Mucosa of rectum (tissue), 2 donors: ENCODE measurements at regions not wholly inside any gene's neighbourhood (a gene's known extent, or its start where the extent isn't known, plus 50 kb on each side); places are given as distances from the start of the nearest gene placed in this dataset.

ENCODE experiments used
- H3K27ac ChIP-seq, 2 donors: one replicate each; pipeline ENCODE4 v1.7.0; 2013; ENCODE audit warnings: inconsistent platforms in 2 of 2, low read depth in 2 of 2, low read length in 2 of 2
- H3K27me3 ChIP-seq, 2 donors: one replicate each; pipeline ENCODE4 v1.7.0; 2013; ENCODE audit warnings: low read length in 2 of 2; ENCODE audit not compliant: control insufficient read depth in 2 of 2, insufficient read depth in 2 of 2
- H3K36me3 ChIP-seq, 2 donors: one replicate each; pipeline ENCODE4 v1.7.0; 2013; ENCODE audit warnings: low read length in 2 of 2; ENCODE audit not compliant: control insufficient read depth in 2 of 2, insufficient read depth in 2 of 2
- H3K4me1 ChIP-seq, 2 donors: one replicate each; pipeline ENCODE4 v1.7.0; 2013; ENCODE audit warnings: low read length in 2 of 2, mild to moderate bottlenecking in 1 of 2; ENCODE audit not compliant: control insufficient read depth in 2 of 2, insufficient read depth in 2 of 2
- H3K4me3 ChIP-seq, 2 donors: one replicate each; pipeline ENCODE4 v1.7.0; 2013; ENCODE audit warnings: low read length in 2 of 2
- H3K9ac ChIP-seq, 2 donors: one replicate each; pipeline ENCODE4 v1.7.0; 2013; ENCODE audit warnings: low read length in 2 of 2, low read depth in 1 of 2, mild to moderate bottlenecking in 1 of 2
- H3K9me3 ChIP-seq, 2 donors: one replicate each; pipeline ENCODE4 v1.7.0; 2013; ENCODE audit warnings: low read length in 2 of 2; ENCODE audit not compliant: control insufficient read depth in 2 of 2
- donor health status: healthy.
- donor health status: Normal muscosa, but diverticular disease.

DNA sequence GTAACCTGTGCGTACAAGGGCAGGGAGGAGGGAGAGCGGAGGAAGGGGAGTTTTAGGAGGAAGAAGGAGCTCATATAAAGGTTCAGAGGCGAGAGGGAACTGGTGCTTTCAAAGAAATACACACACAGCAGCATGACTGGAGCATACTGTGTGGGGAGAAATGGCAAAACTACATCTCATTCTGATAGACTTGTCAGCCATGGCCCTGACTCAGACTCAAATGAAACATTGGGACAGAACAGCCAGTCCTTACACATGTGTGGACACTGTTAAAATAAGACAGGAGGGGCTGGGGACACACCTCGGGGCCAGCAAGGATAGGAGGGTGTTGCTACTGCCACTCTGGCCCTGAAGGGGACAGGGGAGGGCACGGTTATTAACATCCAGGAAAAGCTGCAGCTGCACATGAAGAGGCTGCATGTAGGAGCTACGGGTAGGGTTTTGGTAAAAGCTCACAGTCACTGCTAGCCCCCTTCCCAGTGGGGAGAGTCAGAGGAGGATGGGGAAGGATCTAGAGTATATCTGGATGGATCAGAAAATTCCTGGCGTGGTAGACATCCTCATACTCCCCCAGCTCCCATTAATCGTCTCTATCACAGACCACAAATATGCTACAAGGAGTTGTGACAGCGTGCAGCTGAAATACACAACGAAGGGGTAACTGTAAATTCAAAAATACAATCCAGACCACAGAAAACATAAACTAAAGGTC is 110.5 kb downstream of the GATA6 start:
- Histone ChIP-seq H3K9ac (no peak overlapping the region), H3K27me3 (no peaks in the 10 kb centered on the region), H3K4me1 (peaks cover 12 to 17% of the 10 kb centered on the region in 2 donors), H3K4me3 (no peak overlapping the region), H3K36me3 (no peaks in the 10 kb centered on the region), H3K9me3 (no peaks in the 10 kb centered on the region), H3K27ac (no peak overlapping the region)

DNA sequence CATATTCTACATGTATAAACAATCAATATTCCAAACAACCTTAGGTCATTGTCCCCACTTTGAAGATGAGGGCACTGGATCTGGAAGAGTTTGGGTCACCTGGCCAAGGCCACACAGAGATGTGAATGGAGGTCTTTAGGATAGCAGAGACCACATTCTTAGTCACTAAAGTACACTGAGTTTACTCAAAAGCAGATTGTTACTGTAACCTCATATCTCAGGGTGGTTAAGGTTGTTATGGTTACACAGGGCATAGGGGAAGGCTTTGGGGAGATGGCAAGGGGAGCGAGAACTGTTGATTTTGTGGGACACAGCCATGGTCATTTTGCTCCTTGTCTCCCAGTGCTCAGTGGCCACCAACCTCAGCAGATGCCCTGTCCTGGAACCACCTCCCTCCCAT is 109.4 kb downstream of the GATA6 start:
- Histone ChIP-seq H3K27me3 (no peaks in the 10 kb centered on the region), H3K4me1 (peaks cover 12 to 15% of the 10 kb centered on the region in 2 donors), H3K36me3 (no peaks in the 10 kb centered on the region), H3K27ac (no peak overlapping the region), H3K9ac (no peak overlapping the region), H3K9me3 (no peaks in the 10 kb centered on the region), H3K4me3 (no peak overlapping the region)

DNA sequence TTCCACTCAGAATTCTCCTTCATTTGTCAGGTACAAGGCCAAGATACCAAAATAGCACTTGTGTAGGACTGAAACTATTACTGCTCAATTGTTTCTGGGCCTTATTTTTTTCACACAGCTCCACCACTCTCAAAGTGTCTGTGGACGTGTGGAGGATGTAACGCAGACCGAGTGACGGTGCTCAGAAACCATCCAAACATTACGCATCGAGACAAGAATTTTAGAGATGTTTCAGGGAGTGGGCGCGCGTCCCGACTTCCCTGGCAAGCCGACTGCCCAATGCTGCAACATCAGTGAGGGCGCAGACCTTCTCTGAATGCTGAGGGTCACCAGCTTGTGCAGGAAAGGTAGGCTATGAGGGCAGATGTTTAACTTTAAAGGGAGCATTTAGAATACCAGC is 108.4 kb downstream of the GATA6 start:
- no peak overlapping the region for H3K27ac ChIP-seq
- peaks cover 6 to 8% of the 10 kb centered on the region in 2 donors for H3K4me1 ChIP-seq
- no peak overlapping the region for H3K9ac ChIP-seq
- no peaks in the 10 kb centered on the region for H3K9me3 ChIP-seq
- no peaks in the 10 kb centered on the region for H3K27me3 ChIP-seq
- no peak overlapping the region for H3K4me3 ChIP-seq
- no peaks in the 10 kb centered on the region for H3K36me3 ChIP-seq

DNA sequence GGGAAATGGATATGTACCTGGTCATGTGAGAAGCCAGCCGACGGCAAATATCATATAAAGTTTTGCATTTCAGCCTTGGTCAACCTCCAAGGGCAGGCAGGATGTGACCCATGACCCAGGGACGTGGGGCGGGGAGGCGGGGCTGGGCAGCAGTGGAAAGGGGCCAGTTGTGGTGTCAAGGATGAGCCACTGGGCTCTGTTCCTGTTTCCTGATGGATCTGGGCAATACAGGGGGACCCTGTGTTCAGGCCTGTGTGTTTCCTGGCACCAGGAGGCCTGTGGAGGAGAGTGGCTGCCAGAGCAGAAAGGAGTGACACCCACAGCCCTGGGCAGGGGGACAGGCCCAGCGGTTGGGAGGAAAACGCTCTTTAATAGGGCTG is 106.9 kb downstream of the GATA6 start:
- Histone ChIP-seq H3K36me3 (no peaks in the 10 kb centered on the region), H3K27ac (no peak overlapping the region), H3K9me3 (no peaks in the 10 kb centered on the region), H3K27me3 (no peaks in the 10 kb centered on the region), H3K9ac (no peak overlapping the region), H3K4me1 (no peaks in the 10 kb centered on the region), H3K4me3 (no peak overlapping the region)

DNA sequence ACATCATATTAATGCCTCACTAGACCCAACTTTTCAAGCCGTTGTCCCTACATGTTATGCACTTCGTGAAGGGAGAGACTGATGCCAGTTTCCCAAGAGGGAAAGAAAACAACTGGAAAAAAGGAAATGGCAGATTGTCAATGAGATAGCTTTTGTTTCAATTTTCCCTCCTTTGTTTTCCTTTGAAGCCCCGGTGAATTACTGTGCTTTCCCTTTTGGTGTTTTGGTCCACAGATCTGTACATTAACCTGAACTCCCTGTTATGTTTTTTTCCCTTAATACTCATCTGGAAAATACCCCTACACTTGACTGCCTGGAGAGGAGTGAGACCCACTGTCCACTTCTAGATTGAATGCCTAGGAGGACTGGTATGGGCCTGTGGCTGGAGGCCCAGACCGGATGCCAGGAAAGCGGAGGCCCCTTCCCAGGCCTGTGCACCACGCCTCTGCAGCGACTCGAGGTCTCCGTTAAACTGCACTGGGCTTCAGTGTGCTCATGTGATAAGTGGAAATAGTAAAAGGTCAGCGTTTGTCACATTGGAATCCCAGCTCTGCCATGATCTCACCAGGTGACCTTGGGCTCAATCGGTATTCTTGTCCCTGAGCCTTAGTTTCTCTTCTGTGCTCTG is 106.4 kb downstream of the GATA6 start:
- no peak overlapping the region for H3K9ac ChIP-seq
- no peak overlapping the region for H3K27ac ChIP-seq
- no peak overlapping the region for H3K4me3 ChIP-seq
- H3K9me3 ChIP-seq, result no peaks in the 10 kb centered on the region
- no peaks in the 10 kb centered on the region for H3K27me3 ChIP-seq
- no peaks in the 10 kb centered on the region for H3K36me3 ChIP-seq
- H3K4me1 ChIP-seq, result no peaks in the 10 kb centered on the region

DNA sequence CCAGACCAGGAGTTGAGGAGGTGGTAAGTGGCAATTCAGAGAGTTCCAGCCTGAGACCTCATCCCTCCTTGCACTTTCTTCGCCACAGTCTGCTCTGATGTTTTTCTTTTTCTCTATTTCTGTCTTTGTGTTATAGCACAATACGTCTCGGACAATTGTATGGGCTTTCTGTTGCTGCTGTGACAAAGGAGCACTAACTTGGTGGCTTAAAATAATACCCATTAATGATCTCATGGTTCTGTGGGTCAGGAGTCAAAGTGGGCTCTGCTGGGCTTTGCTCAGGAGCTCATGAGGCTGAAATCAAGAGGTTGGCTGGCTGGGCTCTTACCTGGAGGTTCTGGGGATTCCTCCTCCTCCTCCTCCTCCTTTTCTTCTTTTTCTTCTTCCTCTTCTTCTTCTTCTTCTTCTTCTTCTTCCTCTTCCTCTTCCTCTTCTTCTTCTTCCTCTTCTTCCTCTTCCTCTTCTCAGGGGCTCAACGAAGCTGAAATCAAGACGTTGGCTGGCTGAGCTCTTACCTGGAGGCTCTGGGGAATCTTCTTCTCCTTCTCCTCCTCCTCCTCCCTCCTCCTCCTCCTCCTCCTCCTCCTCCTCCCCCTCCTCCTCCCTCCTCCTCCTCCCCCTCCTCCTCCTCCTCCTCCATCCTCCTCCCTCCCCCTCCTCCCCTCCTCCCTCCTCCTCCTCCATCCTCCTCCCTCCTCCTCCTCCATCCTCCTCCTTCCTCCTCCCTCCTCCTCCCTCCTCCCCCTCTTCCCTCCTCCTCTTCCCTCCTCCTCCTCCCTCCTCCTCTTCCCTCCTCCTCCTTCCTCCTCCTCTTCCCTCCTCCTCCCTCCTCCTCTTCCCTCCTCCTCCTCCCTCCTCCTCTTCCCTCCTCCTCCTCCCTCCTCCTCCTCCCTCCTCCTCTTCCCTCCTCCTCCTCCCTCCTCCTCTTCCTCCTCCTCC is 104.0 kb downstream of the GATA6 start:
- no peaks in the 10 kb centered on the region for H3K27me3 ChIP-seq
- H3K9ac ChIP-seq, result no peak overlapping the region
- H3K27ac ChIP-seq, result no peak overlapping the region
- no peaks in the 10 kb centered on the region for H3K9me3 ChIP-seq
- H3K4me3 ChIP-seq, result no peak overlapping the region
- no peaks in the 10 kb centered on the region for H3K36me3 ChIP-seq
- H3K4me1 ChIP-seq, result peaks cover 0 to 3% of the 10 kb centered on the region in 2 donors

DNA sequence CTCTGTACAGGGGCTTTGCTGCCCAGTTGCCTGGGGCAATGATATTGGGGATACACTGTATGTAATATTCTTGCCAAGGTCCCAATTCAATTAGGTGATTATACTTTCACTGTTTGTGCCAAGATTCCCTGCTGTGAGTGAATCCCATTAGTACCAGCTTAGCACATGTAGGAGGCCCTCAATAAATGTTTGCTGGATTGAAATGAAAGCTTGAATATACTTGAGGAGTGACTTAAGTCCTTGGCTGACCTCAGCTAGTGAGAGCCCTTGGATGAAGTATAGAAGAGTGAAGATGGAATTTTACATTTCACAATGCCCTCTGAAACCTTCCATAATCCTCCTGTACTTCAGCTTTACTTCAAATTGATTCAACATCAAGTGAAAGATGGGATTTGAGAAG is 102.9 kb downstream of the GATA6 start:
- Histone ChIP-seq H3K36me3 (no peaks in the 10 kb centered on the region), H3K27ac (no peak overlapping the region), H3K9ac (no peak overlapping the region), H3K27me3 (no peaks in the 10 kb centered on the region), H3K9me3 (no peaks in the 10 kb centered on the region), H3K4me1 (peaks cover 0 to 3% of the 10 kb centered on the region in 2 donors), H3K4me3 (no peak overlapping the region)

DNA sequence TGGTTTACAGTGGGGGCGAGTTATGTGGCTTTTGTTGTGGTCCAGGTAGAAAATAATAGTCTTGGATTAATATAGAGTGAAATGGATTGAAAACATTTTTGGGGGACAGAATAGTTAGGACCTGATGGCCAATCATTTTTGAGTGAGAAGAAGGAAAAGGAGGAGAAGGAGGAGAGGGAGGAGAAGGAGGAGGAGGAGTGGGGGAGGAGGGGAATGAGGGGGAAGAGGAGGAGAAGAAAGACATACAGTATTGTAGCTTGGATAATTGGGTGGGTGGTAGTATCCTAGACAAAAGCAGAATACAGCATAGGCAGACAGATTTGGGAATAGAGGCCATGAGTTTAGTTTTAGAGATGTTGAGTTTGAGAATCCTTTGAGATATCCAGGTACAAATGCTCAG is 101.6 kb downstream of the GATA6 start:
- no peak overlapping the region for H3K27ac ChIP-seq
- H3K4me3 ChIP-seq, result no peak overlapping the region
- H3K4me1 ChIP-seq, result peaks cover 0 to 3% of the 10 kb centered on the region in 2 donors
- no peaks in the 10 kb centered on the region for H3K27me3 ChIP-seq
- H3K9me3 ChIP-seq, result no peaks in the 10 kb centered on the region
- no peak overlapping the region for H3K9ac ChIP-seq
- no peaks in the 10 kb centered on the region for H3K36me3 ChIP-seq

DNA sequence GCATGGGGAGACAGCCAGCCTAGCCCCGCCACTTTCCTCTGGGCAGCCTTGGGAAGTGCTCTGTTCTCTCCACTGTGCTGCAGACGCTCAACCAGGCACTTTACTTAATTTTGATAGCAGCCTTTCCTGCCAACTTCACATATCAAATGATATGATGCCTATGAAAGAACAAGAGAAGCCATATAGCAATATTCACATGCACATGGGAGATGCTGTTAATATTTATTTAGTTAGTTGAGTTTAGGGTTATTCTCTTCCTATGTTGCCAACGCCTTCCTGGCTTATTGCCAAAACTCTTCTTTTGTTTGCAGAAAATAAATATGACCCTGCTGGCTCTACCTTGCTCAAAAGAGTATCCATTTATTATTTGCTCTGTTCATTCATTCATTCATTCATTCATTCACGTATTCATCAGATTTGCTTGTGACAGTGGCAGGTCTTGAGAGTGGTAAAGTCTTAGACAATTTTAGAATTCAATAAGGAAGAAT is 99.3 kb downstream of the GATA6 start:
- no peak overlapping the region for H3K9ac ChIP-seq
- H3K36me3 ChIP-seq, result no peaks in the 10 kb centered on the region
- no peak overlapping the region for H3K27ac ChIP-seq
- H3K27me3 ChIP-seq, result no peaks in the 10 kb centered on the region
- H3K4me1 ChIP-seq, result peaks cover 0 to 3% of the 10 kb centered on the region in 2 donors
- no peaks in the 10 kb centered on the region for H3K9me3 ChIP-seq
- H3K4me3 ChIP-seq, result no peak overlapping the region

DNA sequence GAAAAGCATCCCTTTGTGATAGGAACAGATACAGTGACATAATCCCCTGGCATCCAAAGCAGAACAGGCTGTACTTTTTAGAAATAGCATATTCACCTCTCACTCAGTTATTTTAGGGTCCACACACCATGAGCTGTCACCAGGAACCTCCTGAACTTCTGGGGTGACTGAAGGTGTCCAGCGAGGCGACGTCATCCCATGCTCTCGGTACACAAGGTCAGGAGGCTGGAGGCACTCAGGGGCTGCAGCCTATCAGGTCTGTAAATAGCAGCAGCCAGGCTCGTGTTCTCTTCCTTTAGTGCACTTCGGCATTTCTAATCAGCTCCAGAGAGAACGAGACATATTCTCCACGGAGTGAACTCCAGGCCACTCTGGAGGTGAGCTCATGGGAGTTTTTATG is 98.3 kb downstream of the GATA6 start:
- Histone ChIP-seq H3K4me1 (peaks cover 0 to 3% of the 10 kb centered on the region in 2 donors), H3K36me3 (no peaks in the 10 kb centered on the region), H3K9ac (no peak overlapping the region), H3K27me3 (no peaks in the 10 kb centered on the region), H3K9me3 (no peaks in the 10 kb centered on the region), H3K27ac (no peak overlapping the region), H3K4me3 (no peak overlapping the region)
